ENCODE measurements at regions not wholly inside any gene's neighbourhood (a gene's known extent, or its start where the extent isn't known, plus 50 kb on each side); places are given as distances from the start of the nearest gene placed in this dataset.
"Not testable (repeated sequence)": the region's sequence is repeated elsewhere in the genome, so short reads cannot be mapped to it uniquely, and the experiment has no call there.

- Histone ChIP-seq H3K9me3 (ENCODE audit: low read depth, low read length) (no peaks in the 10 kb centered on the region), H3K4me1 (ENCODE audit: insufficient read depth, low read length) (no peaks in the 10 kb centered on the region), H3K27me3 (ENCODE audit: insufficient read depth, low read length) (no peaks in the 10 kb centered on the region), H3K4me3 (ENCODE audit: low read length) (no peak overlapping the region)
These were observed 947.0 kb downstream of the GALC start for GRCh38 chr14:87045956-87046355.

GRCh38 chr14:87045246-87045645 lies 947.7 kb downstream of the GALC start:
- Histone ChIP-seq H3K4me1 (ENCODE audit: insufficient read depth, low read length) (no peaks in the 10 kb centered on the region), H3K4me3 (ENCODE audit: low read length) (no peak overlapping the region), H3K9me3 (ENCODE audit: low read depth, low read length) (no peaks in the 10 kb centered on the region), H3K27me3 (ENCODE audit: insufficient read depth, low read length) (no peaks in the 10 kb centered on the region)

GRCh38 chr14:87044807-87045206 lies 948.2 kb downstream of the GALC start:
- Histone ChIP-seq H3K4me3 (ENCODE audit: low read length) (no peak overlapping the region), H3K4me1 (ENCODE audit: insufficient read depth, low read length) (no peaks in the 10 kb centered on the region), H3K27me3 (ENCODE audit: insufficient read depth, low read length) (no peaks in the 10 kb centered on the region), H3K9me3 (ENCODE audit: low read depth, low read length) (no peaks in the 10 kb centered on the region)

- Histone ChIP-seq H3K27me3 (ENCODE audit: insufficient read depth, low read length) (no peaks in the 10 kb centered on the region), H3K4me3 (ENCODE audit: low read length) (no peak overlapping the region), H3K9me3 (ENCODE audit: low read depth, low read length) (no peaks in the 10 kb centered on the region), H3K4me1 (ENCODE audit: insufficient read depth, low read length) (no peaks in the 10 kb centered on the region)
These were observed 949.2 kb downstream of the GALC start for GRCh38 chr14:87043667-87044200.

GRCh38 chr14:87042354-87042753 lies 950.6 kb downstream of the GALC start:
- Histone ChIP-seq H3K4me1 (ENCODE audit: insufficient read depth, low read length) (no peaks in the 10 kb centered on the region), H3K9me3 (ENCODE audit: low read depth, low read length) (no peaks in the 10 kb centered on the region), H3K4me3 (ENCODE audit: low read length) (no peak overlapping the region), H3K27me3 (ENCODE audit: insufficient read depth, low read length) (no peaks in the 10 kb centered on the region)

- no peak overlapping the region for H3K4me3 ChIP-seq (ENCODE audit: low read length)
- H3K27me3 ChIP-seq (ENCODE audit: insufficient read depth, low read length): no peaks in the 10 kb centered on the region
- H3K9me3 ChIP-seq (ENCODE audit: low read depth, low read length): no peaks in the 10 kb centered on the region
- no peaks in the 10 kb centered on the region for H3K4me1 ChIP-seq (ENCODE audit: insufficient read depth, low read length)
These were observed 951.5 kb downstream of the GALC start for GRCh38 chr14:87041290-87042020.

- Histone ChIP-seq H3K27me3 (ENCODE audit: insufficient read depth, low read length) (no peaks in the 10 kb centered on the region), H3K4me3 (ENCODE audit: low read length) (no peak overlapping the region), H3K4me1 (ENCODE audit: insufficient read depth, low read length) (no peaks in the 10 kb centered on the region), H3K9me3 (ENCODE audit: low read depth, low read length) (no peaks in the 10 kb centered on the region)
These were observed 958.3 kb downstream of the GALC start for GRCh38 chr14:87034680-87035079.

GRCh38 chr14:87030197-87030596 lies 962.8 kb downstream of the GALC start:
- H3K4me3 ChIP-seq (ENCODE audit: low read length): no peak overlapping the region
- no peaks in the 10 kb centered on the region for H3K9me3 ChIP-seq (ENCODE audit: low read depth, low read length)
- H3K27me3 ChIP-seq (ENCODE audit: insufficient read depth, low read length): no peaks in the 10 kb centered on the region
- no peaks in the 10 kb centered on the region for H3K4me1 ChIP-seq (ENCODE audit: insufficient read depth, low read length)

- not testable (repeated sequence) for H3K9me3 ChIP-seq (ENCODE audit: low read depth, low read length); H3K4me1 ChIP-seq (ENCODE audit: insufficient read depth, low read length); H3K27me3 ChIP-seq (ENCODE audit: insufficient read depth, low read length); H3K4me3 ChIP-seq (ENCODE audit: low read length)
These were observed 972.9 kb downstream of the GALC start for GRCh38 chr14:87020106-87020505.

- Histone ChIP-seq H3K4me3 (ENCODE audit: low read length) (no peak overlapping the region), H3K27me3 (ENCODE audit: insufficient read depth, low read length) (no peaks in the 10 kb centered on the region), H3K9me3 (ENCODE audit: low read depth, low read length) (no peaks in the 10 kb centered on the region), H3K4me1 (ENCODE audit: insufficient read depth, low read length) (no peaks in the 10 kb centered on the region)
These were observed 974.7 kb downstream of the GALC start for GRCh38 chr14:87018294-87018693.

- no peaks in the 10 kb centered on the region for H3K9me3 ChIP-seq (ENCODE audit: low read depth, low read length)
- H3K4me3 ChIP-seq (ENCODE audit: low read length): no peak overlapping the region
- H3K27me3 ChIP-seq (ENCODE audit: insufficient read depth, low read length): no peaks in the 10 kb centered on the region
- H3K4me1 ChIP-seq (ENCODE audit: insufficient read depth, low read length): no peaks in the 10 kb centered on the region
These were observed 975.6 kb downstream of the GALC start for GRCh38 chr14:87017335-87017734.

GRCh38 chr14:87014856-87015255 lies 978.1 kb downstream of the GALC start:
- Histone ChIP-seq H3K27me3 (ENCODE audit: insufficient read depth, low read length) (no peaks in the 10 kb centered on the region), H3K9me3 (ENCODE audit: low read depth, low read length) (no peaks in the 10 kb centered on the region), H3K4me3 (ENCODE audit: low read length) (no peak overlapping the region), H3K4me1 (ENCODE audit: insufficient read depth, low read length) (no peaks in the 10 kb centered on the region)

- no peak overlapping the region for H3K4me3 ChIP-seq (ENCODE audit: low read length)
- no peaks in the 10 kb centered on the region for H3K27me3 ChIP-seq (ENCODE audit: insufficient read depth, low read length)
- no peaks in the 10 kb centered on the region for H3K4me1 ChIP-seq (ENCODE audit: insufficient read depth, low read length)
- no peaks in the 10 kb centered on the region for H3K9me3 ChIP-seq (ENCODE audit: low read depth, low read length)
These were observed 979.4 kb downstream of the GALC start for GRCh38 chr14:87013583-87013982.

GRCh38 chr14:87008965-87009364 lies 984.0 kb downstream of the GALC start:
- Histone ChIP-seq H3K27me3 (ENCODE audit: insufficient read depth, low read length) (no peaks in the 10 kb centered on the region), H3K4me3 (ENCODE audit: low read length) (no peak overlapping the region), H3K9me3 (ENCODE audit: low read depth, low read length) (no peaks in the 10 kb centered on the region), H3K4me1 (ENCODE audit: insufficient read depth, low read length) (no peaks in the 10 kb centered on the region)

- Histone ChIP-seq H3K9me3 (ENCODE audit: low read depth, low read length) (no peaks in the 10 kb centered on the region), H3K4me1 (ENCODE audit: insufficient read depth, low read length) (no peaks in the 10 kb centered on the region), H3K4me3 (ENCODE audit: low read length) (no peak overlapping the region), H3K27me3 (ENCODE audit: insufficient read depth, low read length) (no peaks in the 10 kb centered on the region)
These were observed 987.7 kb downstream of the GALC start for GRCh38 chr14:87005280-87005679.

GRCh38 chr14:87002776-87003175 lies 990.2 kb downstream of the GALC start:
- Histone ChIP-seq H3K27me3 (ENCODE audit: insufficient read depth, low read length) (no peaks in the 10 kb centered on the region), H3K4me1 (ENCODE audit: insufficient read depth, low read length) (no peaks in the 10 kb centered on the region), H3K9me3 (ENCODE audit: low read depth, low read length) (no peaks in the 10 kb centered on the region), H3K4me3 (ENCODE audit: low read length) (no peak overlapping the region)
